HG02588 (cell line): ENCODE measurements at regions not wholly inside any gene's neighbourhood (a gene's known extent, or its start where the extent isn't known, plus 50 kb on each side); places are given as distances from the start of the nearest gene placed in this dataset.
A peak's percentile ranks its signal among the peaks of the same experiment; 100 is the strongest.
"Not testable (repeated sequence)": the region's sequence is repeated elsewhere in the genome, so short reads cannot be mapped to it uniquely, and the experiment has no call there.

Experiments
- ATAC-seq: cut with Tn5 transposase; IDR thresholded peaks from one replicate; pipeline ENCODE4 v1.9.1; 2021; ENCODE audit warnings: mild to moderate bottlenecking, moderate library complexity; ENCODE audit not compliant: unreplicated experiment

DNA sequence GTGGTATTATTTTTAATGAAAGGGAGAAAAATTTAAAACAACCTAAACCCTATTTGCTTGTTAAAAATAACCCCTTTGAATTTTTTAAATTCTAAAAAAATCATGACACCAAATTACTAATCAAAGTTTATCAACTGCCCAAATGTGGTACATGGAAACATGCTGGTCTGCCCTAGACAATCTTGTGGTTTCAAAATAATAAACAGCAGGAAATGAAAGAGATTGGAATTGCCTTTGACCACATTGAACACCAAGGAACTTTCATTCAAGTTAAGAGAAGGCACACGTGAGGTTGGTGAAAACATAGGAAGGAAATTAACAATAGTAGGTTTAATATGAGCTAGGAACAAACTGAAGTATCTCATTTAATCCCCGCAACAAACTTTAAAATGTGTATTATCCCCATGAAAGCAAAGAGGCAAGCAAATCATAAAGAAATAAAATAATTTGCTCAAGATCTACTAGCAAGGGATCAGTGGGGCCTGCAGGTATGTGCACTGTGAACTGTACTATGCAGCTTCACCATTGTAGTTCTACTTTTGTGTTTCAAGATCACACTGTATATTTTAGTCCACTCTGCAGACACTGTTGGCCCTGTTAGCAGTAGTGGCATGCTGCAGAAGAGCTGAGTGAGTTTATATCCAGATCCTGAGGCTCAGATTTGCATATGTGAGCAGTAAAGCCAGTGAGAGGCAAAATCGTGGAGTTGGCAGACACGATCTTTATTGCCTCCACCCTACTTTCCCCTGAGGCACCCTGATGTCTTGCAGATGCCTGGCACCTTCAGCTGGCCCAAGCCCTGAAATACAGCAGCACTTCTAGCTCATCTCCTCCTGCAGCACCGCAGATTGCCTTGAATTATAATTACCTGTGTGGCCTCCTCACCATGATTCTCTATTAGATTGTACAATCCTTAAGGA, 157.8 kb upstream of the TENT5A start:
- no peak for ATAC-seq

DNA sequence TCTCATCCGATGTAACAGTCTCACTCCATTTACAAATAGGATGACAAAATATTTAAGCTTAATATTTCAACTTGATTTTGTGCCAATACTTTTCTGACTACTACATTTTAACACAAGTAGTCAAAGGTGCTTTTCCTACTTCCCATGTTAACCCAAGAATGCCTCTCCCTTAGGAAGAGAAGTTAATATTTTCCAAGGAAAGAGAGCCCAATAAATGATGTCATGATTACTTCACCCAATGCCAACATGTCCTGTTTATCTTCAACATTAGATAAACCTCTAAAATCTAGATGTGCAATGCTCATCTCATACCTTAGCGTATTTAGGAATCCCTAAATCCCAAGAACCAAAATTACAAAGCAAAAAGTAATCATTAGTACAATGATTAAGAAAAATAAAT, 156.7 kb upstream of the TENT5A start:
- ATAC-seq: no peak

DNA sequence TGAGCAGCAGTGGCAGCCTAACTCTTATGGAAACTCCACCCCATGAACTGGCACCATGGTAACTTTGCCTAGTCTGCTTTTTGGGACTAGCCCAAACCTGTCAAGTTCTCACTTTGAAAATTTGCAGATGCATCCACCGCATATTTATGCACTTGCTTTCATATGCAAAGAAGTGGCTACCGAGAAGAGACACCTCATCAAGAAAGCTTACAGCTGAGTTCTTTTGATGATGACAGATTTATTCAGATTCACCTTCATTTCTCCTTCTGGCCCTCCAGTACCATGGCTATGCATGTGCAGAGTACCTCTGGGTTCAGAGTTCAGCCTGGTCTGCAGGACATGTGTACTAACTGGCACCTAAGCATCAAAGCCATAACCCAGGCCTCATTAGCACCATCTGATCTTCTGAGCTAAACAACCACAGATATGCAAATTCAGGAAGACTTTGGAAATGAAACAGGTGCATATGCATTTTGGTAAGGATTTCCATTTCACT, 154.3 kb upstream of the TENT5A start:
- ATAC-seq: peak; percentile 82

DNA sequence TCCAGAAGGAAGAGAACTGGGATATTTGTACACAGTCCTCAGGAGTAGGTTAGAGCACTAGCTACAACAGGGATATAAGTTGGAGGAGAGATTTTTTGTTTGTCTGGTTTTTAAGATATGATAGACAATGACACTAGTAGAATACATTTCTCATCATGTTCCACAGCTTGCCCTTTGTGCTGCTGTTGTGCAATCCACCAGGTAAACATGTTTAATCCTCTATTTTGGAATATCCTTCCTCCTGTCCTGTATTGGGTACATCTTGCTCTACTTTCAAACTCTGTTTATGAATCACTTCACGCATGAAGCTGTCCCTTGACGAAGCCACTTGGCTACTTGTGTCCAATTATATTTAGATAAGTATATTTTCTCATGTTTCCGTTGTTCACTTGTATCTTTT, 153.6 kb upstream of the TENT5A start:
- no peak for ATAC-seq

DNA sequence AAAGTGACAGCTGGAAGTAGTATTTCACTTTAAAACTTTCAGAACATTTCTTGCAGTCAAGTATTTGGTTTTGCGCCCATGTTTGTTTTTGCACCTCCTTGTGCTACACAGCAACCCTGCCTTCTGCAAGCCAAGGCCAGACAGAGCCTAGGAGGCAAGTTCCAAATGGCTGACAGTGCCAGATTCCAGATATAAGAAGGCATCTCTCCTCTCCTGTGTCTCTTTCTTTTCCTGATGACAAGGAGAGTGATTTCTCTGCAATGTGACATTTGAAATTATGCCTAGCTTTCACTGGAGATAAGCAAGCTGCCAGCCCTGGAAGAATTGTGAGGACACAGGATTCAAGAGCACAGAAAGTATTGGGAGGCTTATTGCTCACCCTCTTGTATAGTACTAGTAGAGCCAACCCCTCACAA, 149.1 kb upstream of the TENT5A start:
- no peak for ATAC-seq

DNA sequence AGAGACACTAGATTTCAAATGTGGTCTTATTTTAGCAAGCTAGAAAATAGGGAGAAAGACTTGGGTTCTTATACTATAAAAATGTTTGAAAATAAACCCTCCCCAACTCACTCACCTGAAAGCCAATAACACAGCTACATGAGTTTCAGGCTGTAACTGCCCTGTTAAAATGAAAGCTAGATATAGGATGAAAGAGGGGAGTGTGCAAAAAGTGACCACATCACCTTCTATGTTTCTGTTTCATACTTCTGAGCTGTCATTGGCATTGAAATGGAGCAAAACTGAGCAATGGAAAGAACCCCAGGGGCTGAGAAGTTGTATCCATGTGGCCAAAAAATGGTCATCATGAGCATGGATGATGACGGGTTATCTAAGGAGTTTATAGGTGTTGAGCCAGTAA, 148.1 kb upstream of the TENT5A start:
- ATAC-seq: peak; percentile 96

DNA sequence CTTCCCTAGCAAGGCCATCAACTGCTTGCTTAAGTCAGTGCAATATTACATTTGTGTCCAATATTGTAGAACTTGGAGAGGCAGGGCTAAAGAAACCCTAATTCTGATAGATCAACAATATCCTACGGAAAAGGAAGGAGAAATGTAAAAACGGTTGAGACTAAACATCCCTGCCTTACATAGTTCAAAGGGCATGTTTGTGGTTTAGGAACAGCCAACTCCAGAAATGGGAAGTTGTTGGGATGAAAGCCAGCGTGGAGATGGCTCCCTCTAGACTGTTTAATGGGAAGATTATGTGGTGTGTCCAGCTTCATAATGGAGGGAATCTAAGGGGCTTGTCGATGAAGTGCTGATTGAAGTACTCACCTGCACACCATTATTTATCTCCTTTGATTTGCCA, 145.3 kb upstream of the TENT5A start:
- ATAC-seq: no peak

DNA sequence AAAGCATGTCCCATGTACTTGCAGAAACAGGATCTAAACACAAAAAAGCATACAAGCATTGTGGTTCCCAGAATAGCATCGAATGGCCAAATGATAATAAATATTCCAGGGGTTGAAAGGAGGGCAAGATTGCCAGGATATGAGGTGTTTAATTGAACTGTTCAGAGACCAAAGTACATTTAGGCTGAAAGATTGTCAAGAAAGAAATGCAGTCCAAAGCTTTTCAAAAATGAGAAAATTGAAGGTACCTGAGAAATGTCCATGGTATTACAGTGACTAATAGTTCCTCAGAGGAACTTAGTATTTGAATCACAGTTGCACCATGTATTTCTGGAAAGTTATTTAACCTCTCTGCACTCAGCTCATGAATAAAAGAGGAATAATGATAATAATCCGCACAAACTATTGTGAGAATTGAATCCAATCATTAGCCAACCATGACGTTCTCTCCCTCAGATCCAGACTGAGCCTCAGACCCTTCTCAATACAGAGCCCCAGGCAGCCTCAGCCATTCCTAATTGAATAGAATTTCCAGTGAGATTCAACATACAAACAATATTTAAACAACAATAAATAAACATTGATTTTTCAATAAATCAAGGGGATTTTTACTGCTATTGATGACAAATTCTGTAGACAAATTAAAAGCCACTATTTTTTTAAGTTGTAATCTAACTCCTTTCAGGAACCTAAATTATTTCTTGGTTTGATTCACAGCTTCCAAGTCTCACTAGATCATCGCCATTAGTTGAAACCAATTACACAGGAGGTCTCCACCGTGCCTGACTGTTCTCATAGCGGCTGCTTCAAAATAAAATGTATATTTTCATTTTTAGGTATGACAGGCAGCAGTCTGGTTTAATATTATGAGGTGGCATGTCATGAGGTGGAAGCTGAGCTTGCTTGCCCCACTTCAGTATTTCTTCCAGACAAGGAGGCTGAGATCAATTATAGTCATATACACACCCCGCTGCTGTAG, 144.3 kb upstream of the TENT5A start:
- no peak for ATAC-seq

DNA sequence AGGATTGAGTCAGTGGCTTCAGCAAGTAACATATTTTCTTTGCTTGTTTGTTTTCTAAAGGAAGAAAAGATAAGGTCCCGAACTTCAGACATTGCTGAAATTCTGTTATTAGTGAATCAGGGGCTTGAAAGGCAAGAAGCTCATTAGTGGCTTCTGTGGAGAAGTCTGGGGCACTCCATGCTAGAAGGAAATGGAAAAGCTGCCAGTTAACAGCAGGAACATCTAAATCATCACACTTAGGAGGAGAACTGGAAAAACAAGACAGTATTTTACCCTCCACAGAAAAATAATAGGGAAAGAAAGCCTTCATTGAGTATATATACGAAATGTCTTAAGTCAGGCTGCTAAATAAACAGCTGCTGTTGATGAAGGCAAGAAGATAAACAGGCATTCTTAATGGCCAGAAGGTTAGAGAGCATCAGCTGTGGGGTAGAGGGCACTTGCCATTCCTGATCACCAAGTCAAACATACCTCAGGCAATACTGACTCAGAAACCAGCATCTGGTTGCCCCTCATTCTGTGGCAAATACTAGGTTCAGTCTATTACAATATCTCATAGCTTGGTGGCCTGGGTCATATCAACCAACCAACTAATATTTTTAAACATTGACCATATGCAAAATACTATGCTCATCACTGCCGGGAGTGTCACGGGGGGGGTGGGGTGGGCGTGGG, 143.2 kb upstream of the TENT5A start:
- ATAC-seq: no peak

DNA sequence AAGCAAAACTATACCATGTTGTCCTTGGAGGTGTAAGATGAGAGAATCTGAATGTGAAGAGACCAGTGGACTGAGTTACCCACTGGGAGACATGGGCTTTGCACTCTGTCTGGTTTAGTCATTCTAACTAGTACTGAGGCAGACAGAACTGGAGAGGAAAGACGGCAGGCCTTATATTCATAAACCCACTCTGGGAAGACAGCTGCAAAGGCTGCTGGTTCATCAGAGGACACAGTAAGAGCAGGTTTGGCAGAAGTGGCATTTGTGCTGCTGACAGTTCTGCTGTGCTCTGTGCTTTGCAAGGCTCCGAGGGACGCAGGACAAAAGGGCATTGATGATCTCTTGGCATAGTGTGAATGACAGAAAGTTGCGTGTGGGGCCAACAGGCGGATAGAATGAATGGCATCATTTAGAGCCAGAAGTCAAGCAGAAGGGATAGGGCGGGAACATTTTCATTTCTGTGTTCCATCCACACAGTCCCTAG, 142.3 kb upstream of the TENT5A start:
- ATAC-seq: no peak

DNA sequence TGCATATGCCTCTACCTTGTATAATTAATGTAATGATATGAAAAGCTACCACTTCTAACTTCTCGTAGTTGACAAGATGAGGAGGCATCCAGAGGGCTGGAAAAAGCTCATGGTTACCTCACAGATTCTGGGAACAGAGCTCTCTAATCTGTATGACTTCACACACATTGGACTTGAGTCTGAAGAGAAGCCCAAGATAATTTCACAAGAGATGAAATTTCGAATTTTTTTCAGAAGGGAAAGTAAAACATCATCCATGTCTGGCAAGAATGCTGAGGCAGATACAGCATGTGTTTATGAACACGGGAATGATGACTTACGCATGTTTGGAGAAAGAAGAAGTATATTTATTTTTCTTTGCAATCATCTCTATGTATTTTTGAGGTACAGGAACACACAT, 141.8 kb upstream of the TENT5A start:
- no peak for ATAC-seq

DNA sequence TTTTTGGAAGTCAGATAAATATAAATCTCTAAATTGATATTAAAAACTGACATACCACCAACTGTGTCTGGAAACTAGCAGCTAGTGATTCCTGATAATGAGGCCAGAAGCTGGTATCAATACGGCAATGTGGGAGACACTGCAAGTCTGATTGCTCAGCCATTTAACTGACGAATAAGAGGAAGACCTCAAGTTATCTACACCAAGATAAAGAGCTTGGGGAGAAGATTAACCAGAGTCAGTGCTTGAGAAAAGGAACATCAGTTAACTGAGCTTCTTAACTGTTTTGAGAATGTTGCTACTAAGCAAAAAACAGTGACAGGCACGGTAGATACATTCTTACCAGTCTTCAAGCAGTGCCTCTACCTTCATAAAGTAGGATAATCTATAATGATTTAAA, 140.4 kb upstream of the TENT5A start:
- no peak for ATAC-seq

DNA sequence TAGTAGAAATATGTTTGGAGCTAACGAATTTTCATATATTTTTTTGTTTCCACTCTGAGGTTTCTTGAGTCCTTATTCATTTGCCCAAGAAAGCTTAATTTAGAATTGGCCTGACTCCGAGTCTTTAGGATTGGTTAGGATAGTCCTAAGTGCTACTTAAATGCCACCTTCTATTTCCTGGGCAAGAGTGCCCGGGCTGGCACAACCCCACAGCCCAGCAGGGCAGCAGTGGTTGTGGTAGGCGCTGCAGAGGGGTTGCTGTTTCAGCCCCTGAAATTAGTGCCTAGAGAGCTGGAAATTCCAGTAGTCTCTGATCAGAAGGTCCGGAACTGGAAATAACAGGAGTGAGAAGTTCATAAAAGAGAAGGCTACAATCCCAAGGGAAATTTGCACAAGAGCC, 139.4 kb upstream of the TENT5A start:
- ATAC-seq: no peak

DNA sequence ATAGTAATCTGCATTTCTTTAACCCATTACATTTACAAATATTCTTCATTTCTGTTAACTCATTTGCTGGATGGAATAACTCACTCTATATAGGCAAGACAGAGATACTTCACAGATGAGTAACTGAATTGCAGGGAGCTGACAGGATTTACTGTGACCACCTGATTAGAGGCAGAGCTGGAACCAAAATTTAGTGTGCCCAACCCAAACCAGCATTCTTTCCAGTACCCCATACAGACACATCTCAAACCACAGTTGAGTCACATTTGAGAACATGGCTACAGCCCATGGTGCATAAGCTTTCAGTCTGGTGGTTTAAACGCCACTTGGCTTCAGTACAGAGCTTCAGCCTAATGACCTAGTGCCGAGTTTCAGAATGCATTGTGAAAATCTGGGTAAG, 138.4 kb upstream of the TENT5A start:
- no peak for ATAC-seq

DNA sequence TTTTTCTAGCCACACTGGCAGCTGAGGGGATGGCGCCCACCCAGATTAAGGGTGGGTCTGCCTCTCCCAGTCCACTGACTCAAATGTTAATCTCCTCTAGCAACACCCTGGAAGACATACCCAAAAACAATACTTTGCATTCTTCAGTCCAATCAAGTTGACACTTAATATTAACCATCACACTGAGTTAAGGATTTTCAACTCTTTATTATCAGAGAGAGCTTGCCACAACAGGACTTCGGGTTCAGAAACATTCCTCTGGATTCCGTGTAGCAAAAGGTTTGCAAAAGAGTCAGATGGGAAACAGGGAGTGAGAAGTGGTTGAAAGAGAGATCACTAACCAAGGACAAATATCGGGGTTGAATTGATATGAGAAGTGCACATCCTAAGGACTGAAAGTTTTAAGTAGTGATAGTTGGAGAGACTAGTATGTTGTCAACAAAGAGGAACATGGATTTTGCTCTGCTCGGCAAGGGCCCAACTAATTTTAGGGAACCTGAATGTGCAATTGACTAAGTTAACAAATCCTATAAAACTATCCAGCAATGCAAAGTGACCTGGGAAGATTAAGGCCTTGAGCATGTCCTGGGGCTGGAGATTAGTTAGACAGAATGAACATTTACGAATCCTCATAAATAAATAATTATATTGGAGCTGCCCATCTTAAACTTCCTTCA, 137.0 kb upstream of the TENT5A start:
- ATAC-seq: no peak

DNA sequence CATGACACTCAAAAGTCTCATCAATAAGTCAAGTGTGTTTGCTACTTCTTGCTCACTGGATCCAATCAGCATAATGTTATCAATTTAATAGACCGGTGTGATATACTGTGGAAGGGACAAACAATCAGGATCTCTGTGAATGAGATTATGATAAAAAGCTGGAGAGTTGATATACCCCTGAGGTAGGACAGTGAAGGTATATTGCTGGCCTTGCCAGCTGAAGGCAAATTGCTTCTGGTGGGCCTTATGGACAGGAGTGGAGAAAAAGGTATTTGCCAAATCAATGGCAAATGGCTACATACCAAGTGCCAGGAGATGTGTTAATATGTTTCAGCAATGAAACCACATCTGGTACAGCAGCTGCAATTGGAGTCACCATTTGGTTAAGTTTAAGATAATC, 134.4 kb upstream of the TENT5A start:
- not testable (repeated sequence) for ATAC-seq

DNA sequence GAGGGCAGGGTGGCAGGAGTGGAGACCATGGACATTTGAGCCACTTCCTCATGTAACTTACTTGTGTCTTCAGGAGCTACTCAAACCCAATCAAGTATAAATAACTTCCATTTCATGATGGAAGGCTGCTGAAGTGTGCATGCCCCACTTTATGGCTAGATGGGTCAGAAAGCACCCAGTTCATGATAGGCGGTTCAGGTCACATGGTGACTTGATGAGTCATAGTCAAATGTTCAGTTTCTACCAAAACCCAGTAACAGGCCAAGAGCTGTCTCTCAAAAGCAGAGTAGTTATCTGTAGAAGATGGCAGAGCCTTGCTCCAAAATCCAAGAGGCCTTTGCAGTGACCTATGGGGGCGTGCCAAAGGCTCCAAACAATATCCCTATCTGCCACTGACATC, 133.7 kb upstream of the TENT5A start:
- ATAC-seq: no peak

DNA sequence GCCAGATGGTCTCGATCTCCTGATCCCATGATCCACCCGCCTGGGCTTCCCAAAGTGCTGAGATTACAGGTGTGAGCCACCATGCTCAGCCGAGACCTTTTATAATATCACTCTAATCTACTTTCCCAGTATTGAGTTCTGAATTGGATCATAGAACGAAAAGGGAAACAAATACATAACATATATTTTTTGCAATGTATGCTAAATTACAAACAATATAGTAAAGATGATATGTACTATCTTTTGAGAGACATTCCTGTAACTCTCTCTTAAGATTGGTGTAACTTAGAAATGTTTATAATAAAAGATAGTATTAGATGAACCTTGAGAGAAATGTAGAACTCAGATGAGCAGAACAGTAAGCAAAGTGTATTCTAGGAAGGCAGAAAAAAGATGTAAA, 129.2 kb upstream of the TENT5A start:
- no peak for ATAC-seq

DNA sequence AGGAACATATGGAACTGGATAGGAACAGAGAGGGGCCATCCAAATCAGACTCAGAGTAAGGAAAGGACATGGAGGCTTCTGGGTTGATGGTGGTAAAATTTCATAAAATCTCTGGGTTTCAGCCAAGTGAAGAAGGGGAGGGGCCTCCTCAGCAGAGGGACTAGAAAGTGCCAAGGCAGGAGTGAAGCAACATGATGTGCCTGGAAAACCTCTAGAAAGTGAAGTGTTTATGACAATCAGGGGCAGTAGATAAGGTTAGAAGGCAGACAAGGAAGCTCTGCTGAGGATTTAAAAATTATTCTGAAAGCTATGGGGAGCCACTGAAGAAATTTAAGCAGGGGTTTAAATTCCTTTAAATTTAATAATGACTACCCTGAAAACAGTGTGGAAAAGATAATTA, 126.0 kb upstream of the TENT5A start:
- ATAC-seq: no peak

DNA sequence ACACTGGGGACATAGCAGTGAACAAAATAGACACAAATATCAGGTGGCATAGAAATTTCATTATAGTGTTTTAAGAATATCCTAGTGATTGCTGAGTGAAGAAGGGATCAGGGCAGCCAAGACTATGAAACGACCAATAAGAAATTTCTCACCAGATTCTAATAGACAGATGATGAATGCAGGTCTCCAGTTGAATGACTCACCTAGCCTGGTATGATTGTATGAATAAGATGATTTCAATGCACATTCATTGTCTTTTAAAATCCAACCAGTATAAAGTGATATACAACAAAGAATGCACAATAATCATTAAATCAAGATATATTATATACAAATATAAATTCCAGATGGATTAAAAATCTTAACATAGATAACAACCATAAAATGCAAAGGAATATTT, 124.5 kb upstream of the TENT5A start:
- ATAC-seq: no peak
